IPS-18a (cell line): ENCODE measurements at regions not wholly inside any gene's neighbourhood (a gene's known extent, or its start where the extent isn't known, plus 50 kb on each side); places are given as distances from the start of the nearest gene placed in this dataset.

ENCODE experiments used
- H3K27ac ChIP-seq: one replicate; pipeline ENCODE4 v1.5.1; 2013; ENCODE audit warnings: low read length
- H3K27me3 ChIP-seq: one replicate; pipeline ENCODE4 v1.6.1; 2013; ENCODE audit warnings: mild to moderate bottlenecking, low read length; ENCODE audit not compliant: control insufficient read depth, insufficient read depth
- H3K36me3 ChIP-seq: one replicate; pipeline ENCODE4 v1.6.1; 2013; ENCODE audit warnings: low read depth, low read length; ENCODE audit not compliant: control insufficient read depth
- H3K4me1 ChIP-seq: one replicate; pipeline ENCODE4 v1.6.1; 2013; ENCODE audit warnings: low read depth, low read length; ENCODE audit not compliant: control insufficient read depth
- H3K4me3 ChIP-seq: one replicate; pipeline ENCODE4 v1.5.1; 2013; ENCODE audit warnings: low read length
- H3K9ac ChIP-seq: one replicate; pipeline ENCODE4 v1.6.1; 2013; ENCODE audit warnings: mild to moderate bottlenecking, low read length, moderate library complexity
- H3K9me3 ChIP-seq: one replicate; pipeline ENCODE4 v1.6.1; 2013; ENCODE audit warnings: low read depth, low read length; ENCODE audit not compliant: control insufficient read depth

- H3K36me3 ChIP-seq = no peaks in the 10 kb centered on the region
- H3K4me3 ChIP-seq = no peak overlapping the region
- no peaks in the 10 kb centered on the region for H3K9me3 ChIP-seq
- no peaks in the 10 kb centered on the region for H3K27me3 ChIP-seq
- no peak overlapping the region for H3K27ac ChIP-seq
- H3K9ac ChIP-seq = no peak overlapping the region
- peaks cover 22% of the 10 kb centered on the region for H3K4me1 ChIP-seq
Observed at GRCh38 chr3:181797431-181797830, 85.7 kb downstream of the SOX2 start.

DNA sequence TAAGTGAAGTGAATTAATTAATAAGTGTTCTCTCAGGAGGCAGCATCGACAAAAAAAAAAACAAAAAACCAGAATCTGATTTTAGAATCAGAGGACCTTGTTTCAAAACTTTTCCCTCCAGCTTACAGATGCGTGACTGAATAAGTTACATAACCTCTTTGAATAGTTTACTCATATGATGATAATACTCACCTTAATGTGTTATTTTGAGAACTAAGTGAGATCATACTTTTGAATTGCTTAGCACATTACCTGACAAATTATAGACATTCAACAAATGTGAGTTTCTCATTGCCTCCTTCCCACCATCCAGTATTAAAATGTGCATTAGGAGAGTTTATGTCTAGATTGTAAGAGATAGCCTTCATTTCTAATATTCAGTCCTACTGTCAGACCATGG is 94.0 kb downstream of the SOX2 start:
- H3K27me3 ChIP-seq = no peaks in the 10 kb centered on the region
- H3K9me3 ChIP-seq = no peaks in the 10 kb centered on the region
- no peak overlapping the region for H3K9ac ChIP-seq
- H3K4me1 ChIP-seq = no peaks in the 10 kb centered on the region
- no peak overlapping the region for H3K27ac ChIP-seq
- no peaks in the 10 kb centered on the region for H3K36me3 ChIP-seq
- no peak overlapping the region for H3K4me3 ChIP-seq

- H3K9ac ChIP-seq = no peak overlapping the region
- no peaks in the 10 kb centered on the region for H3K36me3 ChIP-seq
- H3K4me1 ChIP-seq = no peaks in the 10 kb centered on the region
- no peaks in the 10 kb centered on the region for H3K27me3 ChIP-seq
- no peaks in the 10 kb centered on the region for H3K9me3 ChIP-seq
- no peak overlapping the region for H3K27ac ChIP-seq
- no peak overlapping the region for H3K4me3 ChIP-seq
Observed at GRCh38 chr3:181808053-181808452, 96.3 kb downstream of the SOX2 start.

GRCh38 chr3:181823716-181824115 is 112.0 kb downstream of the SOX2 start:
- no peaks in the 10 kb centered on the region for H3K36me3 ChIP-seq
- no peaks in the 10 kb centered on the region for H3K9me3 ChIP-seq
- H3K27ac ChIP-seq = no peak overlapping the region
- no peaks in the 10 kb centered on the region for H3K27me3 ChIP-seq
- peaks cover 6% of the 10 kb centered on the region for H3K4me1 ChIP-seq
- no peak overlapping the region for H3K4me3 ChIP-seq
- no peak overlapping the region for H3K9ac ChIP-seq

DNA sequence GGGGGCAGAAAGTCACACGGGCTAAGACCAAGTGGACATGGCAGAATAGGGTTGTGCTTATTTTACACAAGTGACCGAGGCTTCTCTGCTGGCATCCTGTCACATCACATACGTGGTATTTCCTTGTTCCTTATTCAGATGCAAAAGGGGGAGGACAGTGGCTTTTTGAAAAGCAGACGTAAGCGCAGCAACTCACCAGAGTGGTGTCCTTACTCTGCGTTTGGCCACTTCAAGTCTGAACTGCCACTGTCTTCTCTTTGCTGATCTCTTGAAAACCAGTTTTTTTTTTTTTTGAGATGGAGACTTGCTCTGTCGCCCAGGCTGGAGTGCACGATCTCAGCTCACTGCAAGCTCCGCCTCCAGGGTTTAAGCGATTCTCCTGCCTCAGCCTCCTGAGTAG is 113.2 kb downstream of the SOX2 start:
- Histone ChIP-seq H3K27ac (no peak overlapping the region), H3K9ac (no peak overlapping the region), H3K9me3 (no peaks in the 10 kb centered on the region), H3K4me1 (peaks cover 6% of the 10 kb centered on the region), H3K36me3 (no peaks in the 10 kb centered on the region), H3K27me3 (no peaks in the 10 kb centered on the region), H3K4me3 (no peak overlapping the region)

GRCh38 chr3:181839039-181839915 is 127.6 kb downstream of the SOX2 start:
- Histone ChIP-seq H3K27ac (no peak overlapping the region), H3K36me3 (no peaks in the 10 kb centered on the region), H3K9me3 (no peaks in the 10 kb centered on the region), H3K4me1 (no peaks in the 10 kb centered on the region), H3K9ac (no peak overlapping the region), H3K4me3 (no peak overlapping the region), H3K27me3 (no peaks in the 10 kb centered on the region)

GRCh38 chr3:181839916-181840297 is 128.2 kb downstream of the SOX2 start:
- Histone ChIP-seq H3K27ac (no peak overlapping the region), H3K4me3 (no peak overlapping the region)

DNA sequence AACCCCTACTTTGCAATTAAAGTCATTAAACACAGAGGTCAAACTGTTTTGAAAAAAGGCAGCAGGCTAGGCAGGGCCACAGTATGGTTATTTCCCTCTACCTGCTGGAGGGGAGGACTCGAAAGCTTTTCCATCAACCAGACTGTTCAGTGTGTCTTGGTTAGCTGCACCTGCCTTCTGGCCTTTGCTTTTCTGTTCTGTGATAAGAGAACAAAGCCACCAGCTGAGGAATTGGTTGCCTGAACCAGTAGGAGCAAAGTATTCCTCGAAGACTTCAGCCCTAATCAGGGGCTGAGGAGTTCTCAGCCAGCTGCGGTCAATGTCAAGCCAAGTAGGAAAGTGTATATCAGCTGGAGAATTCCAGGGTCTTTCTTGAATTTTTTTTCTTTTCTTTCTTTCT is 132.5 kb downstream of the SOX2 start:
- H3K4me3 ChIP-seq = no peak overlapping the region
- no peaks in the 10 kb centered on the region for H3K9me3 ChIP-seq
- H3K27me3 ChIP-seq = no peaks in the 10 kb centered on the region
- H3K36me3 ChIP-seq = no peaks in the 10 kb centered on the region
- H3K4me1 ChIP-seq = peaks cover 5% of the 10 kb centered on the region
- H3K9ac ChIP-seq = no peak overlapping the region
- H3K27ac ChIP-seq = no peak overlapping the region

More at GRCh38 chr3:181839916-181840297, 128.2 kb downstream of the SOX2 start:
- Histone ChIP-seq H3K9me3 (no peaks in the 10 kb centered on the region), H3K36me3 (no peaks in the 10 kb centered on the region), H3K9ac (no peak overlapping the region), H3K27me3 (no peaks in the 10 kb centered on the region), H3K4me1 (no peaks in the 10 kb centered on the region)

- H3K27me3 ChIP-seq = no peaks in the 10 kb centered on the region
- H3K36me3 ChIP-seq = no peaks in the 10 kb centered on the region
- no peak overlapping the region for H3K9ac ChIP-seq
- H3K27ac ChIP-seq = no peak overlapping the region
- no peak overlapping the region for H3K4me3 ChIP-seq
- no peaks in the 10 kb centered on the region for H3K9me3 ChIP-seq
- H3K4me1 ChIP-seq = peaks cover 12% of the 10 kb centered on the region
Observed at GRCh38 chr3:181847276-181847675, 135.6 kb downstream of the SOX2 start.

- H3K4me3 ChIP-seq = no peak overlapping the region
- no peaks in the 10 kb centered on the region for H3K27me3 ChIP-seq
- H3K36me3 ChIP-seq = no peaks in the 10 kb centered on the region
- no peak overlapping the region for H3K27ac ChIP-seq
- peaks cover 12% of the 10 kb centered on the region for H3K4me1 ChIP-seq
- no peaks in the 10 kb centered on the region for H3K9me3 ChIP-seq
- H3K9ac ChIP-seq = no peak overlapping the region
Observed at GRCh38 chr3:181851063-181851462, 139.3 kb downstream of the SOX2 start.

- H3K9ac ChIP-seq = no peak overlapping the region
- no peak overlapping the region for H3K4me3 ChIP-seq
- H3K27me3 ChIP-seq = no peaks in the 10 kb centered on the region
- H3K4me1 ChIP-seq = peaks cover 20% of the 10 kb centered on the region
- no peaks in the 10 kb centered on the region for H3K9me3 ChIP-seq
- H3K36me3 ChIP-seq = no peaks in the 10 kb centered on the region
- no peak overlapping the region for H3K27ac ChIP-seq
Observed at GRCh38 chr3:181855825-181856224, 144.1 kb downstream of the SOX2 start.

- Histone ChIP-seq H3K36me3 (no peaks in the 10 kb centered on the region), H3K9me3 (no peaks in the 10 kb centered on the region)
Observed at GRCh38 chr3:181859518-181859917, 147.8 kb downstream of the SOX2 start.

More at GRCh38 chr3:181859518-181859917, 147.8 kb downstream of the SOX2 start:
- peaks cover 18% of the 10 kb centered on the region for H3K4me1 ChIP-seq
- H3K27me3 ChIP-seq = no peaks in the 10 kb centered on the region
- H3K27ac ChIP-seq = peak overlapping the region; percentile 17
- H3K4me3 ChIP-seq = peak overlapping the region; percentile 31
- H3K9ac ChIP-seq = no peak overlapping the region
